GM12878 (cell line): ENCODE measurements at regions not wholly inside any gene's neighbourhood (a gene's known extent, or its start where the extent isn't known, plus 50 kb on each side); places are given as distances from the start of the nearest gene placed in this dataset.

Source experiments
- ATAC-seq: fragments of 200-7000 bp; cut with Tn5 transposase; 3 replicates; pipeline ENCODE4 v1.9.1; 2020; ENCODE audit warnings: mild to moderate bottlenecking, moderate library complexity
- BruUV-seq: library from RNA; stranded (reverse); fragments of 400-500 nt; replicated peaks from 2 replicates; lab custom pipeline; 2021; lab: Mats Ljungman, UMichigan
- CTCF ChIA-PET: fragments of 300-600 bp; sonication (Branson Sonifier 250); formaldehyde crosslinking; extraction: SDS; loops from one replicate; lab custom pipeline; 2021; ENCODE audit warnings: inconsistent platforms; lab: Yijun Ruan, JAX
- POLR2A ChIA-PET: fragments of 350-600 bp; formaldehyde crosslinking; extraction: SDS; loops from one replicate; lab custom pipeline; 2021; ENCODE audit warnings: inconsistent platforms; lab: Charles Lee
- RAD21 ChIA-PET: fragments of 300-600 bp; sonication (Branson Sonifier 250); formaldehyde crosslinking; loops from one replicate; lab custom pipeline; 2023; ENCODE audit warnings: antibody characterized with exemption; ENCODE audit not compliant: unreplicated experiment; lab: Charles Lee
- SMC1A ChIA-PET: fragments of 300-600 bp; sonication (Branson Sonifier 250); formaldehyde crosslinking; loops from one replicate; lab custom pipeline; 2023; ENCODE audit not compliant: unreplicated experiment, uncharacterized antibody; lab: Charles Lee
- DNase-seq: peaks from one replicate; pipeline ENCODE4 v3.0.0-alpha.2; 2011; ENCODE audit warnings: low read depth, low spot score
- FAIRE-seq: peaks from 3 replicates; lab custom pipeline; 2011; peaks lifted over from hg19 to GRCh38; lab: Jason Lieb, UNC
- H2AFZ ChIP-seq: 2 replicates; pipeline ENCODE4 v1.6.0; 2011; ENCODE audit warnings: low read depth, low read length, control low read depth; ENCODE audit not compliant: control insufficient read depth
- H3K27ac ChIP-seq: 2 replicates; pipeline ENCODE4 v1.5.1; 2011; ENCODE audit warnings: control low read depth; ENCODE audit not compliant: control insufficient read depth, insufficient read depth
- H3K27me3 ChIP-seq, 2 experiments: replicated peaks in 1 of 2; 2 replicates each; pipeline versions ENCODE4 v1.6.0 to v1.6.1; 2011; ENCODE audit warnings: low read length in 1 of 2; ENCODE audit not compliant: control insufficient read depth in 2 of 2, insufficient read depth in 2 of 2
- H3K36me3 ChIP-seq, 2 experiments: 2 replicates each; pipeline ENCODE4 v1.5.1; 2011; ENCODE audit warnings: low read length in 1 of 2; ENCODE audit not compliant: control insufficient read depth in 2 of 2, insufficient read depth in 2 of 2
- H3K4me1 ChIP-seq: 2 replicates; pipeline ENCODE4 v1.6.1; 2011; ENCODE audit warnings: mild to moderate bottlenecking, low read length, moderate library complexity, mixed read lengths; ENCODE audit not compliant: control insufficient read depth, insufficient read depth
- H3K4me2 ChIP-seq: 2 replicates; pipeline ENCODE4 v1.6.0; 2011; ENCODE audit warnings: control low read depth; ENCODE audit not compliant: control insufficient read depth, insufficient read depth
- H3K4me3 ChIP-seq: fragments of 200-600 bp; sonication (generic); 2 replicates; pipeline ENCODE4 v1.5.1; 2016
- H3K79me2 ChIP-seq: 2 replicates; pipeline ENCODE4 v1.6.0; 2011; ENCODE audit warnings: low read length; ENCODE audit not compliant: control insufficient read depth, insufficient read depth
- H3K9ac ChIP-seq: 2 replicates; pipeline ENCODE4 v1.8.0; 2011; ENCODE audit warnings: low read length, control low read depth, mixed read lengths; ENCODE audit not compliant: control insufficient read depth, insufficient read depth
- H3K9me3 ChIP-seq: replicated peaks from 3 replicates; pipeline ENCODE4 v1.5.1; 2011; ENCODE audit warnings: mild to moderate bottlenecking, low read length; ENCODE audit not compliant: control insufficient read depth, insufficient read depth
- H4K20me1 ChIP-seq: 2 replicates; pipeline ENCODE4 v1.6.0; 2011; ENCODE audit not compliant: control insufficient read depth, insufficient read depth
- BCL11A ChIP-seq: IDR thresholded peaks from 2 replicates; pipeline ENCODE4 v1.6.1; 2011; ENCODE audit warnings: low read depth, low read length
- BMI1 ChIP-seq: fragments of 450-650 bp; IDR thresholded peaks from 2 replicates; pipeline ENCODE4 v1.6.1; 2016; ENCODE audit warnings: mild to moderate bottlenecking, moderate library complexity, borderline replicate concordance
- ESRRA ChIP-seq: IDR thresholded peaks from 2 replicates; pipeline ENCODE4 v1.6.1; 2012; ENCODE audit warnings: mild to moderate bottlenecking, low read length, improper control_type of control experiment
- IKZF1 ChIP-seq: fragments of 450-650 bp; conservative IDR thresholded peaks from 2 replicates; pipeline ENCODE4 v1.6.1; 2017; ENCODE audit warnings: antibody characterized with exemption, mild to moderate bottlenecking
- KDM1A ChIP-seq: fragments of 200-600 bp; sonication (generic); IDR thresholded peaks from 2 replicates; pipeline ENCODE4 v1.6.1; 2016; ENCODE audit warnings: borderline replicate concordance
- SRF ChIP-seq, 2 experiments: IDR thresholded peaks; 2 replicates each; pipeline ENCODE4 v1.6.1; 2011; ENCODE audit warnings: low read depth in 2 of 2, low read length in 2 of 2, mild to moderate bottlenecking in 1 of 2, moderate library complexity in 1 of 2
- TCF7 ChIP-seq: IDR thresholded peaks from 2 replicates; pipeline ENCODE4 v1.6.1; 2014; ENCODE audit warnings: antibody characterized with exemption, borderline replicate concordance
- WGBS: methylation state at CpG from one replicate; pipeline ENCODE4 v1.1.6; 2016; ENCODE audit warnings: low lambda C conversion rate; ENCODE audit not compliant: insufficient replicate concordance, insufficient coverage; ENCODE audit errors: missing lambda C conversion rate; 5-methylcytosine and 5-hydroxymethylcytosine counted together
- in situ Hi-C: fragments of 300-500 bp; cut with MboI; formaldehyde crosslinking; loops from 9 replicates; pipeline ENCODE4 v1.14.3; 2018; ENCODE audit warnings: mixed read lengths
- intact Hi-C: fragments of 100-400 bp; cut with micrococcal nuclease; formaldehyde crosslinking; loops from one replicate; pipeline ENCODE4 v1.14.2; 2022; ENCODE audit not compliant: unreplicated experiment
- TF ChIP-seq, protein P1 (sequence below): fragments of 450-650 bp; formaldehyde crosslinking; IDR thresholded peaks from 2 replicates; pipeline ENCODE4 v1.5.0; 2022; ENCODE audit warnings: mild to moderate bottlenecking, missing genetic modification characterization
- TF ChIP-seq, protein P2 (sequence below): fragments of 450-650 bp; IDR thresholded peaks from 2 replicates; pipeline ENCODE4 v1.6.1; 2018; ENCODE audit warnings: borderline replicate concordance, mild to moderate bottlenecking; ENCODE audit not compliant: partially characterized antibody
- TF ChIP-seq, protein P3 (sequence below): fragments of 450-650 bp; IDR thresholded peaks from 2 replicates; pipeline ENCODE4 v1.6.1; 2017; ENCODE audit warnings: mild to moderate bottlenecking, low read depth, inconsistent platforms; ENCODE audit not compliant: poor library complexity, severe bottlenecking
- TF ChIP-seq, protein P4 (sequence below): fragments of 450-650 bp; IDR thresholded peaks from 2 replicates; pipeline ENCODE4 v1.6.1; 2017; ENCODE audit warnings: mild to moderate bottlenecking, moderate library complexity

DNA sequence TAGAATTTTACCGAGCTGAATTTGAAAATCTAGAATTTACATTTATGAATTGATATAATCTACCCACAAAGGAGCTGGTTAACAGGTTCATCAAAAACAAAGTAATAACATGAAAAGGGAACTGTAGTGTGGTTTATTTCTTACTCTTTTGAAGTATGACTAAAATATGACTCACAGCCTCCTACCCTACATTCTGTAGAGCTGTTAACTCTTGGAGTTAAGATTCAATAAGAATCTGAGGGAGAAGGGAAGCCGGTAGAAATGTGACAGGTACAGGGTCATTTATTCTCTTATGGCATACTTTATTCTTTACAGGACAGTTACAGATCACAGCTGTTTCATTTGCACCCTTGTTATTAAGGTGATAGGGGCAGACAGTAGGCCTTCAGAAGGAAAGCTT is 132.2 kb upstream of the FAM47B start (continued):
- TF ChIP-seq, protein P1, sequence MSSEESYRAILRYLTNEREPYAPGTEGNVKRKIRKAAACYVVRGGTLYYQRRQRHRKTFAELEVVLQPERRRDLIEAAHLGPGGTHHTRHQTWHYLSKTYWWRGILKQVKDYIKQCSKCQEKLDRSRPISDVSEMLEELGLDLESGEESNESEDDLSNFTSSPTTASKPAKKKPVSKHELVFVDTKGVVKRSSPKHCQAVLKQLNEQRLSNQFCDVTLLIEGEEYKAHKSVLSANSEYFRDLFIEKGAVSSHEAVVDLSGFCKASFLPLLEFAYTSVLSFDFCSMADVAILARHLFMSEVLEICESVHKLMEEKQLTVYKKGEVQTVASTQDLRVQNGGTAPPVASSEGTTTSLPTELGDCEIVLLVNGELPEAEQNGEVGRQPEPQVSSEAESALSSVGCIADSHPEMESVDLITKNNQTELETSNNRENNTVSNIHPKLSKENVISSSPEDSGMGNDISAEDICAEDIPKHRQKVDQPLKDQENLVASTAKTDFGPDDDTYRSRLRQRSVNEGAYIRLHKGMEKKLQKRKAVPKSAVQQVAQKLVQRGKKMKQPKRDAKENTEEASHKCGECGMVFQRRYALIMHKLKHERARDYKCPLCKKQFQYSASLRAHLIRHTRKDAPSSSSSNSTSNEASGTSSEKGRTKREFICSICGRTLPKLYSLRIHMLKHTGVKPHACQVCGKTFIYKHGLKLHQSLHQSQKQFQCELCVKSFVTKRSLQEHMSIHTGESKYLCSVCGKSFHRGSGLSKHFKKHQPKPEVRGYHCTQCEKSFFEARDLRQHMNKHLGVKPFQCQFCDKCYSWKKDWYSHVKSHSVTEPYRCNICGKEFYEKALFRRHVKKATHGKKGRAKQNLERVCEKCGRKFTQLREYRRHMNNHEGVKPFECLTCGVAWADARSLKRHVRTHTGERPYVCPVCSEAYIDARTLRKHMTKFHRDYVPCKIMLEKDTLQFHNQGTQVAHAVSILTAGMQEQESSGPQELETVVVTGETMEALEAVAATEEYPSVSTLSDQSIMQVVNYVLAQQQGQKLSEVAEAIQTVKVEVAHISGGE, result no peak
- TF ChIP-seq ESRRA, result no peak

DNA sequence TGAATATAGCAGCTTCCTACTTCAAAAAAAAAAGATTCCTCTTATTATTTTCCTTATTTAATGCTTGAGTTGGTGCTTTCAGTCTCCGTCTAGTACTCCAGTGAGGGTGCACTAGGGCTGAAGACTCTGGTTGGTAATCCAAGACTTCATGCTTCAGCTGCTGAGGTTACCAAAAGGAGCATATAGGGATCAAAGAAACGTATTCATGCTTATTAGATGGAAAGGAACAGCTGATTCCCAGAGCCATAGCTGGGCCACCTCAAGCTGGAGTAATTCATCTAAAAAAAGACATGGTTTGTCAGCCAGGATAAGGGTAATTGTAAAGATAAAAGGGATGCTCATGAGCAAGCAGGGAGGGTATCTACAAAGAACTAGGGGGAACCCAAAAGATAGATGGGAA is 131.7 kb upstream of the FAM47B start:
- RAD21 ChIA-PET, result no interaction called here
- Histone ChIP-seq H2AFZ (no peak overlapping the region), H3K27me3 (no peaks in the 10 kb centered on the region), H3K4me2 (no peak overlapping the region), H4K20me1 (no peaks in the 10 kb centered on the region), H3K36me3 (no peaks in the 10 kb centered on the region), H3K9ac (no peak overlapping the region), H3K27ac (no peak overlapping the region), H3K9me3 (no peaks in the 10 kb centered on the region), H3K79me2 (no peaks in the 10 kb centered on the region), H3K4me3 (no peak overlapping the region), H3K4me1 (no peaks in the 10 kb centered on the region)
- DNase-seq (no peak), FAIRE-seq (no peak), ATAC-seq (no peak)
- BruUV-seq, result no TSS peak
- 11% methylated on average over 2 of the region's 2 CpGs for WGBS
- intact Hi-C loops, result no loop called here
- in situ Hi-C loops, result no loop called here
- CTCF ChIA-PET, result interaction anchor here (0.6 kb wide), 1 partner anchor 773 kb away, joined by 3 read pairs; no protein-coding TSS in a partner anchor
- SMC1A ChIA-PET, result no interaction called here
- POLR2A ChIA-PET, result no interaction called here
- TF ChIP-seq KDM1A (no peak), SRF (IDR thresholded peaks at IDR 0.05; ENCODE audit: low read depth in 2 of 2, low read length in 2 of 2) (no peak), IKZF1 (no peak), TCF7 (no peak), BCL11A (no peak), BMI1 (no peak)
- TF ChIP-seq, protein P2, sequence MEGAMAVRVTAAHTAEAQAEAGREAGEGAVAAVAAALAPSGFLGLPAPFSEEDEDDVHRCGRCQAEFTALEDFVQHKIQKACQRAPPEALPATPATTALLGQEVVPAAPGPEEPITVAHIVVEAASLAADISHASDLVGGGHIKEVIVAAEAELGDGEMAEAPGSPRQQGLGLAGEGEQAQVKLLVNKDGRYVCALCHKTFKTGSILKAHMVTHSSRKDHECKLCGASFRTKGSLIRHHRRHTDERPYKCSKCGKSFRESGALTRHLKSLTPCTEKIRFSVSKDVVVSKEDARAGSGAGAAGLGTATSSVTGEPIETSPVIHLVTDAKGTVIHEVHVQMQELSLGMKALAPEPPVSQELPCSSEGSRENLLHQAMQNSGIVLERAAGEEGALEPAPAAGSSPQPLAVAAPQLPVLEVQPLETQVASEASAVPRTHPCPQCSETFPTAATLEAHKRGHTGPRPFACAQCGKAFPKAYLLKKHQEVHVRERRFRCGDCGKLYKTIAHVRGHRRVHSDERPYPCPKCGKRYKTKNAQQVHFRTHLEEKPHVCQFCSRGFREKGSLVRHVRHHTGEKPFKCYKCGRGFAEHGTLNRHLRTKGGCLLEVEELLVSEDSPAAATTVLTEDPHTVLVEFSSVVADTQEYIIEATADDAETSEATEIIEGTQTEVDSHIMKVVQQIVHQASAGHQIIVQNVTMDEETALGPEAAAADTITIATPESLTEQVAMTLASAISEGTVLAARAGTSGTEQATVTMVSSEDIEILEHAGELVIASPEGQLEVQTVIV, result no peak
- TF ChIP-seq, protein P3, sequence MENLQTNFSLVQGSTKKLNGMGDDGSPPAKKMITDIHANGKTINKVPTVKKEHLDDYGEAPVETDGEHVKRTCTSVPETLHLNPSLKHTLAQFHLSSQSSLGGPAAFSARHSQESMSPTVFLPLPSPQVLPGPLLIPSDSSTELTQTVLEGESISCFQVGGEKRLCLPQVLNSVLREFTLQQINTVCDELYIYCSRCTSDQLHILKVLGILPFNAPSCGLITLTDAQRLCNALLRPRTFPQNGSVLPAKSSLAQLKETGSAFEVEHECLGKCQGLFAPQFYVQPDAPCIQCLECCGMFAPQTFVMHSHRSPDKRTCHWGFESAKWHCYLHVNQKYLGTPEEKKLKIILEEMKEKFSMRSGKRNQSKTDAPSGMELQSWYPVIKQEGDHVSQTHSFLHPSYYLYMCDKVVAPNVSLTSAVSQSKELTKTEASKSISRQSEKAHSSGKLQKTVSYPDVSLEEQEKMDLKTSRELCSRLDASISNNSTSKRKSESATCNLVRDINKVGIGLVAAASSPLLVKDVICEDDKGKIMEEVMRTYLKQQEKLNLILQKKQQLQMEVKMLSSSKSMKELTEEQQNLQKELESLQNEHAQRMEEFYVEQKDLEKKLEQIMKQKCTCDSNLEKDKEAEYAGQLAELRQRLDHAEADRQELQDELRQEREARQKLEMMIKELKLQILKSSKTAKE, result no peak
- TF ChIP-seq, protein P4, sequence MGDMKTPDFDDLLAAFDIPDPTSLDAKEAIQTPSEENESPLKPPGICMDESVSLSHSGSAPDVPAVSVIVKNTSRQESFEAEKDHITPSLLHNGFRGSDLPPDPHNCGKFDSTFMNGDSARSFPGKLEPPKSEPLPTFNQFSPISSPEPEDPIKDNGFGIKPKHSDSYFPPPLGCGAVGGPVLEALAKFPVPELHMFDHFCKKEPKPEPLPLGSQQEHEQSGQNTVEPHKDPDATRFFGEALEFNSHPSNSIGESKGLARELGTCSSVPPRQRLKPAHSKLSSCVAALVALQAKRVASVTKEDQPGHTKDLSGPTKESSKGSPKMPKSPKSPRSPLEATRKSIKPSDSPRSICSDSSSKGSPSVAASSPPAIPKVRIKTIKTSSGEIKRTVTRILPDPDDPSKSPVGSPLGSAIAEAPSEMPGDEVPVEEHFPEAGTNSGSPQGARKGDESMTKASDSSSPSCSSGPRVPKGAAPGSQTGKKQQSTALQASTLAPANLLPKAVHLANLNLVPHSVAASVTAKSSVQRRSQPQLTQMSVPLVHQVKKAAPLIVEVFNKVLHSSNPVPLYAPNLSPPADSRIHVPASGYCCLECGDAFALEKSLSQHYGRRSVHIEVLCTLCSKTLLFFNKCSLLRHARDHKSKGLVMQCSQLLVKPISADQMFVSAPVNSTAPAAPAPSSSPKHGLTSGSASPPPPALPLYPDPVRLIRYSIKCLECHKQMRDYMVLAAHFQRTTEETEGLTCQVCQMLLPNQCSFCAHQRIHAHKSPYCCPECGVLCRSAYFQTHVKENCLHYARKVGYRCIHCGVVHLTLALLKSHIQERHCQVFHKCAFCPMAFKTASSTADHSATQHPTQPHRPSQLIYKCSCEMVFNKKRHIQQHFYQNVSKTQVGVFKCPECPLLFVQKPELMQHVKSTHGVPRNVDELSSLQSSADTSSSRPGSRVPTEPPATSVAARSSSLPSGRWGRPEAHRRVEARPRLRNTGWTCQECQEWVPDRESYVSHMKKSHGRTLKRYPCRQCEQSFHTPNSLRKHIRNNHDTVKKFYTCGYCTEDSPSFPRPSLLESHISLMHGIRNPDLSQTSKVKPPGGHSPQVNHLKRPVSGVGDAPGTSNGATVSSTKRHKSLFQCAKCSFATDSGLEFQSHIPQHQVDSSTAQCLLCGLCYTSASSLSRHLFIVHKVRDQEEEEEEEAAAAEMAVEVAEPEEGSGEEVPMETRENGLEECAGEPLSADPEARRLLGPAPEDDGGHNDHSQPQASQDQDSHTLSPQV, result no peak
